ENCODE measurements at regions not wholly inside any gene's neighbourhood (a gene's known extent, or its start where the extent isn't known, plus 50 kb on each side); places are given as distances from the start of the nearest gene placed in this dataset.

GRCh38 chr20:54340667-54341081 is 132.8 kb downstream of the PFDN4 start:
- H3K4me1 ChIP-seq = peaks cover 32% of the 10 kb centered on the region
- POLR2A ChIA-PET = no interaction called here
- H3K9me3 ChIP-seq = no peaks in the 10 kb centered on the region
- 17% methylated on average over 4 of the region's 4 CpGs for WGBS (ENCODE audit: missing lambda C conversion rate)
- H3K4me2 ChIP-seq = peak overlapping the region; percentile 67
- no peak for DNase-seq (ENCODE audit: low read depth in 1 of 2, low spot score in 1 of 2)
- no peak for TF ChIP-seq E2F6 (IDR thresholded peaks at IDR 0.05; ENCODE audit: borderline replicate concordance, low read depth)
- no peak for TF ChIP-seq HEYL (CRISPR knock-in tag; IDR thresholded peaks at IDR 0.05)
- no peak for TF ChIP-seq EHMT2 (IDR thresholded peaks at IDR 0.05; ENCODE audit: low read depth)
- no peak for TF ChIP-seq HOXA7 (CRISPR knock-in tag; IDR thresholded peaks at IDR 0.05)
- no peak for TF ChIP-seq ESRRA (IDR thresholded peaks at IDR 0.05; ENCODE audit: borderline replicate concordance, low read length)
- no peak for TF ChIP-seq MYC (IDR thresholded peaks at IDR 0.05; ENCODE audit: borderline replicate concordance, low read length)
- no peak for TF ChIP-seq SREBF2 (IDR thresholded peaks at IDR 0.05)
- TF ChIP-seq FOSL2 (IDR thresholded peaks at IDR 0.05) = no peak
- no peak for TF ChIP-seq FOSL2 (CRISPR knock-in tag; IDR thresholded peaks at IDR 0.05)
- no peak for TF ChIP-seq POLR2AphosphoS2 (conservative IDR thresholded peaks at IDR 0.05; ENCODE audit: low read length)
- no peak for TF ChIP-seq ATOH8 (CRISPR knock-in tag; IDR thresholded peaks at IDR 0.05; ENCODE audit: low read depth)
- TF ChIP-seq EP300 (IDR thresholded peaks at IDR 0.05) = no peak
- TF ChIP-seq TFCP2L1 (CRISPR knock-in tag; IDR thresholded peaks at IDR 0.05) = no peak
- no peak for TF ChIP-seq TP53 (CRISPR knock-in tag; IDR thresholded peaks at IDR 0.05)
- no peak for TF ChIP-seq HOXB5 (CRISPR knock-in tag; IDR thresholded peaks at IDR 0.05)
- TF ChIP-seq CBX8 (IDR thresholded peaks at IDR 0.05) = no peak
- TF ChIP-seq RNF2 (IDR thresholded peaks at IDR 0.05; ENCODE audit: borderline replicate concordance, low read depth) = no peak
- no peak for TF ChIP-seq HOXB13 (CRISPR knock-in tag; IDR thresholded peaks at IDR 0.05; ENCODE audit: low read depth)
- no peak for TF ChIP-seq REST (IDR thresholded peaks at IDR 0.05)
- TF ChIP-seq NPAS2 (CRISPR knock-in tag; IDR thresholded peaks at IDR 0.05; ENCODE audit: borderline replicate concordance) = no peak
- CTCF ChIA-PET = no interaction called here
- ATAC-seq = peak in 1 of 2 experiments; percentile 49; a peak in 3 of 6 replicates
- peak; percentile 18 for FAIRE-seq
- no peak overlapping the region for H3K4me3 ChIP-seq
- H3K27ac ChIP-seq = 0 out of 6 replicates have a peak overlapping the region, but pooled peaks of 1 of the 2 experiments have one; percentile 33

GRCh38 chr20:54342258-54342920 is 133.0 kb upstream of the DOK5 start:
- CTCF ChIA-PET = interaction anchor here (0.6 kb wide), 1 partner anchor 445 kb away, joined by 3 read pairs; no protein-coding TSS in a partner anchor
- Histone ChIP-seq H3K27ac (no peak overlapping the region), H3K4me1 (peaks cover 49% of the 10 kb centered on the region), H3K4me2 (no peak overlapping the region), H3K4me3 (no peak overlapping the region), H3K9me3 (no peaks in the 10 kb centered on the region)
- peak; percentile 50 for TF ChIP-seq MAFK (IDR thresholded peaks at IDR 0.05; ENCODE audit: partially characterized antibody)
- no peak for TF ChIP-seq ZNF302 (CRISPR knock-in tag; IDR thresholded peaks at IDR 0.05)
- POLR2A ChIA-PET = no interaction called here
- 86% methylated on average over 5 of the region's 5 CpGs for WGBS (ENCODE audit: missing lambda C conversion rate)
- ATAC-seq (no peak), FAIRE-seq (no peak), DNase-seq (ENCODE audit: low read depth in 1 of 2, low spot score in 1 of 2) (no peak)
